GM03348 (cell line): ENCODE measurements at regions not wholly inside any gene's neighbourhood (a gene's known extent, or its start where the extent isn't known, plus 50 kb on each side); places are given as distances from the start of the nearest gene placed in this dataset.

ENCODE experiments used
- DNase-seq: peaks from one replicate; pipeline ENCODE4 v3.0.0; 2012; ENCODE audit warnings: low spot score

DNA sequence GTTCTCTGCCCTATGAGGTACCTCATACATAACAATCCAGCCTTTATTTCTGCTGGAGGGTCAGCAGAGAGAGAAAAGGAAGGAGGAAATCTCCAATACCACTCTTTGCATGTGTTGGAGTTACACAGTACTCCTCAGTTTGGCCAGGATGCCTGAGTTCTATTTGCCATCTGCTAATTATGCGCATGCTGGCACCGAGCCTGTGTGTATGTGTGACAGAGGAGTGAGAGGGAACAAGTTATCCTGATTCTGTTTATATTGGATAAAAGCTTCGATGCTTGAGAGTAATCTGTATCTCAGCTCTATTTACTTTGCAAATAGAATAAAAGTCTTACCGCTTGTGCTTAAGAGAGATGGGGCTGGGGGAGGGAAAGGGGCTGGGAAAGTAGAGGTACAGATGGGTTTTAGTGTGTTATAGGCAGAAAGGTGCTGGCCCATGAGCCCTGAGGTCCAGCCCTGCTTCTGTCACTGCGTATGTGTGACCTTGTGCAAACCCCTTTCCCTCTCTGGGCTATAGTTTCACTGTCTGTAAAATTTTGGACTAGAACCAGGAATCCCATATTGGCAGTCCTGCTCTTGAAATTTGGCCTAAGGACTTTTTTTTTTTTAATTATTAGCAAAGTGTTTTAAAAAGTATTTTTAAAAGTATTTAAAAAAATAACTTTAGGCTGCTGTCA is 54.5 kb upstream of the PLXNA2 start:
- DNase-seq = no peak

DNA sequence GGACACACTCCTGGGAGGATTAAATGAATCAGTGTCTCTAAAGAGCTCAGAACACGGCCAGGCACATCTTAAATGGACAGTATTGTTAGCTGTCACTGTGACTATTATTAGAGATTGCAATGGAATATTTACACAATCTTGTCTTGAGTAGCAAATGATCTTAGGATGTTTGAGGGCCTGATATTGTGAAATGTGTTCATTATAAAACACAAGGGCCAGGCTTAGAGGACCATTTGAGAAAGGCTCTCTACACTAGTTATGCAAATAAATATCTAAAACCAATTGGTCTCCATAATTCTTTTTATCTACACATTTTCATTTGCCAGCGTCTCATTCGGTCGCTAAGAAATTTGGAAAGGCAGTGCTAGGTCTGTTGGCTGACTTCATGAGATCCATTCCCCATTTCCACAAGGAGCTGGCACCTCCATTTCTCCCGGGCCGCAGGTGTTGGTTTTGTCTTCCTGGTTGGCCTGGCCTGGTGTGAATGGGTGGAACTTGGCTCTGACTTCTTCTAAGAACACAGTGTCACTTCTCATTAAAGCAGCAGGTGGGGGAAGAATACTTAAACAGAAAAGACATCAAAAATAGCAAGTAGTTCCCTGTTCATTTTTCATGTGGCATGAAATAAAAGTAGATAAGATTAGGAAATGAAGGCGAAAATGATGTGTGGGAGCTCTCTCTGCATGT is 56.0 kb upstream of the PLXNA2 start:
- DNase-seq = no peak

DNA sequence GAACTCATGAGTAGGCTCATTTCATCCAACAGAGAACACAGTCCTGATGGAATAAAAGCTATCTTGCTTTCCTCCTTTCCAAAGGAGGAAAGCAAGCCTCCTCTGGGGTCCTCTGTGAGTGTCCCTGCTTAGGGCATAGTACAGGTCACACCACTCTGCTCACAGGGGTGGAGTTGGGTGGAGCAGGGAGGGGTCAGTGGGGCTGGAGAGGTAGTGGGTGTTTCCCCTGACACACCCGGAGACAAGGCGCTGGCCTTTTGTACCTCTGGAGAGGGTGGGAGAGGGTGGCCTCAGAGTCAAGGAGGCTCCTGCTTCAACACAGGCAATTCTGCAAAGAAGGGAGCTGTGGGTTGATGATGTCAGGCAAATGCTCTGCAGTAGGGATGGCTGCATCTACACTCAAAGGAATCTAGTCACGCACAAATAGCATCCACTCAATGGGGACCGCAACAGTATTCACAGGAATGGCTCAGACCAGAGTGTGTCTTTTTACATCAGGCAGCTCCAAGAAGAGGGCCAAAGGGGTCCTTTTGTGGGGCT is 58.6 kb upstream of the PLXNA2 start:
- no peak for DNase-seq

DNA sequence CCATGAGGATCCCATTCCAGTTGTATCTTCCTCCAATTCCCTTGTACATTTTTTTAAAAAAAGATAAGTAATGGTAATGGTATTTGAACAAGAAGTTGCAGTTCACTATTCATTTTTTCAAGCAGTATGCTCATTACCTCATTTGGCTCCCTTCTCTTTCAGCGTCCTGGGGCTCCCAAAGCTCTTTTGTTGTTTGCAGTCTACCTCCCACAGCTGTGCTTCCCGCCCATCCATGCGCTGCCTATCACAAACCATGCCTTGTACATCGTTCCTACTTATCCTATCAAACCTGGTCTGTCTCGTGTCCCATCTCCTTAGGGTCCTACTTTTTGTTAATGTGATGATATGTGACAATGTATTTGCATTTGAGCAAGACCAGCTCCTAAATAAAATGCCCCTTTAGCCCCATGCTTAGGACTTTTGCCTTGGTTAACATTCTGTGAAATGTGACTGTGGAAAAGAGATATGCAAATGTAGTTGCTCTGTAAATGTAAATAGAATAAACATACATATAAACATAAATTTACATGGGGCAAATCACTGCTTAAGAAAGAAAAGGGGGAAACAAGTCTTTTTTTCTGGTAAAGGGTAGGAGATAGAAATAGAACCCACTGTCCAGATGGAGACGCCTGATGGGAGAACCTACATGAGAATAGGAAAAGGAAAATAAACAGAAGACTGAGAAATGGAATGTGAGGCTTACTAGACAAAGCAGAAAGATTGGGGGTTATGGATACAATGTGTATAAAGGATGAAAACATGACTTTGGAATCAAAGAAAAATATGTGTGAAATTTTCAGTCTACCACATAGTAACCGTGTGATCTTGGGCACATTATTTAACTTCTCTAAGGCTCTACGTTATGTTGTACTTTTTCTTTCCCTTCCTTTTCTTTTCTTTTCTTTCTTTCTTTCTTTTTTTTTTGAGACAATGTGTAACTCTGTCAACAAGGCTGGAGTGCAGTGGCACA is 59.8 kb upstream of the PLXNA2 start:
- no peak for DNase-seq

DNA sequence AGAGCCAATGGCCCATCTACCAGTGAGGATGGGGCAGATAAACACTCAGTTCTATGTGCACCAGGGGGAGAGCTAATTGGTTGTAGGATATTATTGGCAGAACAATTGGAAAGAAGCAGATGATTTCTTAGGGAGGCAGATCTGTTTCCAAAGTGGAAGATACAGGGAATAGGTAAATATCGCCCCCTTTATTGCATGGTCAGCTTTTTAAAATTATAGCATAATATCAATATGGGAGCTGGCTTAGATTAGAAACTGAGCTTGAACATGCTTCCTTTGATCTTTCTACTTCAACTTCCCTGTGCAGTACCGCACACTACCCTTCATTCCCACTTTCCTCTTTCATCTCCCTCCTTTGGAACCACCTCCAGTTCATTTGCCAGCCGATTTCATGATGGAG is 64.0 kb upstream of the PLXNA2 start:
- DNase-seq = no peak

DNA sequence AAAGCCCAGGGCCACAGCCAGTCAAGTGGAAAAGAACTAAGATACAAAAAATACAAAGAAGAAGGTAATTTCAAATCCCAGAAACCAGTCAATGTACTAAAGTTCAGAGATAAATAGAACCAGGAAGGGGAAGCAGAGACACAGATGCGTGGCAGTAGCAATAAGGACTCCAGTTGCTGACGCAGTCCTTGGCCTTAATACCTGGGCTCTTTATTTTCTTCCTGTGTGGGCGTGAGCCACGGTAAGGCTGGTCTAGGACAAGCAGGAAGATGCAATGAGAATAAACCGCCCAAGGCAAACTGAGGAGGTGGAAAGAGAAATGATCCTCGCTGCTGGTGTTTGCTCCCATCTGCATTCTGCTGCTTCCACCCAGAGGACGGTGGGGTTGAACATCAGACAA is 65.6 kb upstream of the PLXNA2 start:
- DNase-seq = no peak

DNA sequence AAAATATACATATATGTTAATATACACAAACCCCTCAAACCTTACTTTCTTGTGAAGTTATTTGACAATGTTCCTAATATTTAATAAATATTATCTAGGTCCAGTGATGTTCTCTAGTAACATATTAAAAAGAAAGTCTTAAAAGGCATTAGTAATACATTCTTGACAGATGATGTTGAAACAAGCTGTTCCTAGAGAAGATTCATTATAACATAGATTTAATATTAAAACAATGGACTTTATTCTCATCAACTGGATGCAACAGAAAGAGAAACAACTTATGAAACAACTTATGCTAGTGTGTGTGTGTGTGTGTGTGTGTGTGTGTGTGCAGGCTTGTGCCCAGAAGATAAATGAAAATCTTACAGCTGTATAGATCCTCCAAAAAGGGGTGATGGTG is 68.5 kb upstream of the PLXNA2 start:
- DNase-seq = no peak

DNA sequence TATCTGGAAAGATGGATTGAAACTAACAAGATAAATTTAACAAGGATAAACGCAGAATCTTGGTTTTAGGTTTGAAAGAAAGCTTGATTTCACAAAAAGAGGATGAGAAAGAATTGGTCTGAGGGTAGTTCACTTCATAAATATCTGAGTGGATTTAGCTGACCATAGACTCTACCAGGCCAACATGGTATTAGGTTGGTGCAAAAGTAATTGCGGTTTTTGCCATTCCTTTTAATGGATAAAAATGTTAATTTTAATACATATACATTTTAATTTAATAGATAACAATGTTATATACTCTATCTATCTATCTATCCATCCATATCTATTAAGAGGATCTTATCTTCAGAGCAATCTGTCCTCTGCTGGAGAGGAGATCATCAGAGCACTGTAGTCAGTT is 70.2 kb upstream of the PLXNA2 start:
- DNase-seq = no peak

DNA sequence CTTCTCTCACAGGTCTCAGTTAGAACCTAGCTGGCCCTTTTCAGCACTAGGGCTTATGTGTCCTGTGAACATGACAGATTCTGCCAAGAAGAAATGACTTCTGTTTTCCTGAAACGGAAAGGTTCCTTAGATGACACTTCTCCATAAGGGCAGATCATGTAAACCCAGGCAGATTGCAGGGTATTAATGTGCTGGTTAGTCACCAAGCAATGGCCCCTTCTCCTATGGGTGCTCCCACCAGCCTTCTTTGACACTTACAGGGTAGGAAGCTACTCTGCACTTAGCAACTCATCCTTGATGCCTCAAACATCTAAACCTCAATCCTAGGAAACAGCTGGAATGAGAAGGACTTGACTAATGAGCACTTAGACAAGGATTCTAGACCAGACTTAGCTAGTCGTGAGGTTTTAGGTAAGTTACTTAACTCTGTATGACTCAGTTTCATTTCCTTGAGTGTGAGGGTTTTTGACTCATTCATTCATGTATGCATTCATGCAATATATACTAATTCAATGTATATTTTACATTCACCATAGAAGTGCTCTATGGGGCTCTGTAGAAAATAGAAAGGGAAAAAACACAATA is 74.1 kb upstream of the PLXNA2 start:
- DNase-seq = no peak

DNA sequence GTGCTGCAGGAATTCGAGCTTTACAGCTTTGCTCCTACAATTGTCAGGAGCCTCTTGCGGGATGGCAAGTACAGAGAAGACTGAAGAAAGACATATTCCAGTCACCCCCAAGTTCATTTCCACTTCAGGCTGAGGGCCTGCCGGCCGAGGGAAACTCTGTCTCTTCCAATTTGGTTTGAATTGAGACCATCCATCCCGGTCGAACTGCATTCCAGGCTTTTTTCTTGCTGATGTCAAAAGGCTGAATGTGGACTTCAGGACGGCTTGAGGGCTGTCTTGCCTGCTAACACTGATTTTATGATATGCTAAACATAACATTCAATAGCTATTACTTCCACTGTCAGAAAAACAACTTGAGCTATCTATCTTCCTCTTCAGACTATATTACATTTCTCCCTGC is 79.8 kb upstream of the PLXNA2 start:
- no peak for DNase-seq

DNA sequence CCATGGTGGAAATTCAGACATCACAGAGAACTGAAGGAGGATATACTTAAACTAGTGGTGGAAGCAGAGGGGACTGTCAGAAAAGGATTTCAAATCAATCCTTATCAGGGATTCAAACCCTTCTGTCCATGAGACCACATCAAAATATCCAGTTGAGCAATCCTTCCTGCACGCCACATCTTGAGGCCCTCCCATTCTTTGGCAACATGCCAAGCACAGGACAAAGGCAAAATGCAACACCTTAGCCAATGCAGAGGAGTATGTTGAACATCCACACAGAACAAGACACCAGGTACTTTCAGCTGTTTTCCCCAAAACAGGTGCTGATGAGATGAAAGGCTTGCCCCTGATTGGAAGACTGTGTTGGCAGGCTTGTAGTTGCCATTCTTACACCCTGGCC is 81.8 kb upstream of the PLXNA2 start:
- DNase-seq = no peak

DNA sequence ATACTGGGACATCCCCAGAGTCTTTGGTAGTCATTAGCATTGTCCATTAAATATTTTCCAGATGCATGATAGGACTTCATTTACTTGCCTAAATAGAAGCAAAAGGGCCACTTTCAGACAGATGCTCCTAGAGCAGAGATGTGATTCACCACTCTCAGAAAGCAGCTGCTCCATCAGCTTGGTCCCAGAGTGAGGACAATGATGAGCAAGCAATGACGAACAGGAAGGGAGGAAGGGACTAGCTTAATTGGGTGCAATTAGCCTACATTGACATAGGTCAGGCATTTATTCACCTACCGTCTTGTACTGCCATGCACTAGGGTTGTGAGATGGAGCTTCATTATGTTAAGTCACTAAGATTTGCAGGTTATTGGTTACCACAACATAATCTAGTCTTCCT is 85.1 kb upstream of the PLXNA2 start:
- no peak for DNase-seq

DNA sequence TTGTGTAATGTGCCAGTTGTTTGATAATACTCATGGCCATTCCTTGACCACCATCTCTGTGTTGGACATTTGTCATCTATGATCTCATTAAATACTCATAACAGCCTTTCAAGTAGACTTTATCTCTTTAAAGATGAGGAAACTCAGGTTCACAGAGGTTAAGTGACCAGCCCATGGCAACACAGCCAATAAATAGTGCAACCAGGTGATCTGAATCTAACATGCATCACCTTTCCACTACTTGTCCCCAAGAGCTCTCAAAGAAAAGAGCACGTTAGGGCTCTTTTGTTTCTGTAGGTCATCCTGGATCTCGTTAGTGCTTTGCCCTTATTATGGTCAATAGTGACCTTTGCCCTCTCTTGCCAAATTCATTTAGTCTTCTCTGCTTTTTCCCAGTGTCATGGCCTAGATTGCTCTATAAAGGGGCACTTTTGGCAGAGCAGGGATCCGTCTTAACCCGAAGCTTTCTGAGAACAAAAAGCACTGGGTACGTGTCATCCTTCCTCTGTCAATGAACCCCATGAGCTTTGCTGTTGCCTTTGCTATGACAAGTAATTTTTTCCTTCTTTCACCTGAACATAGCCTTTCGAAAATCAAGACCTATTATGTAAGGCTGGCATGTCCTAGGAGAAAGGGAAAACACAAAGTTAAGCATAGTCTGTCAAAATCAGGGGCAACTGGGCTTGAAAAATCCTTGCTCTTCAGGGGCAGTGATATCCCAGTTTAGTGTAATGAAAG is 88.0 kb upstream of the PLXNA2 start:
- no peak for DNase-seq

DNA sequence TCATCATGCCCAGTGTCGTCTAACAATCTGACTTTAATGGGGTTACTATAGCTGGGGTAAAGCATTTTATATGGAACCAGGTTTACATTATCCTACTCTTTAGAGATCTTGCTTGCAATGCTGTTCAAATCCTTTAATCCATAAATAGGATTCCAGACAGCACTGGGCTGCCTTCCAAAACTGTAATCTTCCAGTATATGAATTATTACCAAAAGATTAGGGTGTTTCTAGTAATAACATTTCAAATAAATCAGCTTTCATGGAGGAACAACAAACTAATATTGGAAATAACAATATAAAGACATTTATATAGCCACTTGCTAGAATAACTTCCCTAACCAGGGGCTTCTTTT is 88.6 kb upstream of the PLXNA2 start:
- DNase-seq = no peak

DNA sequence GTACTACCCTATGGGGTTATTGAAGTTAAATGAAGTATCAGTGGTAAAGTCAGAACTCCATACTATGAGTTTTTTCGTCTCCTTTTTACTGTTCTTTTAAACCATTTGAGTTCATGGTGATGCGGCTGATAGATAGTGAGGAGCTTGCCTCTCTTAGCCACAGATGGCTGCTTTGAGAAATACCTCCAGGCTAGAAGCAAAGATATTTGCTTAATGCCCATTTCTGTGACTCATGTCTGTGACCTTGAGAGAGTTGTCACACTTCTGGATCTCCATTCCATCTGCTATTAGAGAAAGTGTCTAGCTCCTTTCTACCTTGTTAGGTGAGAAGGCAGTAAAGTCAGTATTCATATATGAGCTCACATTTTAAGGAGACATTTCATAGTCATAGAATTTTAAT is 89.5 kb upstream of the PLXNA2 start:
- no peak for DNase-seq

DNA sequence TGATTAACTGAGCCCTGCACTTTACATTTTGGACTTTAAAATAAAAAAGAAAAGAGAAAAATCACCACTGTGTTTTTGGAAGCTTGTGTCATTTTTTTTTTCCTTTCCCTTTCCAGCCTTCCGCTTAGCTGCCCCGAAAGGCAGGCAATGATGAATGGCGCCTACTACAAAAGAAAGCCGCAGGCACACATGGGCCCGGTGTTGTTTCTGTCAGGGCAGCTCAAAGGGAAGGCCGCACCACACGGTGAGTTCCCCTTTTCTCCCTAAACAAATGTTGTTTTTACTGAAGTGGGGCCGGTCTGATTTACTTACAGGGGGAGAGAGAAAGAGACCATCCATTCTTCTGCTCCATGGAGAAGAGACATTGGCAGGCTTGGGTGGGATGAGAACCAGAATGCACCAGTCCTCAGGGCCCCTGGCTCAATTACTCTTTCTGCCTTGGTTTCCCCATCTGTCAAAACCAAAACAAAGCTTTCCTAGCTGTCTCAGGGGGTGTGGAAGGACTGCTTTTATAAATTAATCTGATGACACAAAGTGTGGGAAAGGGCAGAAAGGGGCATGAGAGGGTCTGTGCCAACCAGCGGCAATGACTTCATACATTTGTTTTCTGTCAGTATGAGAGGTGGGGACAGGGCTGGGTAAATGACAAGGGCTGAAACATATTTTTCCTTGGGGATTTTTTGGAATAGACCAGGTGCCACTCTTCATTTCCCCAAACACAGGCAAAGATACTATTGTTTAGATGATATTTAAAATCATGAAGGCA is 91.4 kb upstream of the PLXNA2 start:
- no peak for DNase-seq

DNA sequence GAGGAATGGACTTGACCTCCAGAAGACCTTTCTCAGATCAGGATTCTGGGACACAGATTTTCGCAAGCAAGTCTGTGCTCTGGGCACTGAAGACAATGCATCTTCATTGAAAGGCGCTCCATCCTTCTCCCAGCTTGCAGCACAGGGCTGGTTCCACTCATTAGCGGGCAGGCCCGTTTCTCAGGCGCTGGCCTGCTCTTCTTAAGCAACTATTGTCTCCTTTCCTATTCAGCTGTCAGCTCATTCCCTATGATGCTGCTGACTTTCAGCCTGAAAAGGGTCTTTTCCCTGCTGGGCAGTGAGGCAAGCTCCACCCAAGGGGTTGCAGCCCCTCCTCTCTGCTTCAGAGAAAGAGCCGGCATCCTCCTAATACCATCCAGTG is 91.9 kb upstream of the PLXNA2 start:
- DNase-seq = no peak

DNA sequence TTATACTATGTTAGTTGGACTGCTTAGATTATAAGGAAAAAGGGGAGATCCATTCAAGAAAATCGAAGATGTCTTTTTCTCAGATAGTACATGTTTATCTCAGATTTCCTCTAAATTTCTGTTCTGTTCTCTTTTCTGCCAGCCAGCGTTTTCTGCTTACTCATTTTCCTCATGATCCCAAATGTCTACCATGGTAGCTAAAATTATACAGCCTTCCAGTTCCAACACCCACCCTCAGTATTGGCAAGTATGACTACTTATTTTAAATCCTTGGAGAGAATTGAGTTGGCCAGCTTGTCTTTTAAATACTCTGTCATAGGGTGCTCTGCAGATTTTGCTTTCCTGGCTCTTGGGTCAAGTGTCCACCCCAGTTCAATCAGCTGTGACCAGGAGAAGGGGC is 95.7 kb upstream of the PLXNA2 start:
- DNase-seq = no peak

DNA sequence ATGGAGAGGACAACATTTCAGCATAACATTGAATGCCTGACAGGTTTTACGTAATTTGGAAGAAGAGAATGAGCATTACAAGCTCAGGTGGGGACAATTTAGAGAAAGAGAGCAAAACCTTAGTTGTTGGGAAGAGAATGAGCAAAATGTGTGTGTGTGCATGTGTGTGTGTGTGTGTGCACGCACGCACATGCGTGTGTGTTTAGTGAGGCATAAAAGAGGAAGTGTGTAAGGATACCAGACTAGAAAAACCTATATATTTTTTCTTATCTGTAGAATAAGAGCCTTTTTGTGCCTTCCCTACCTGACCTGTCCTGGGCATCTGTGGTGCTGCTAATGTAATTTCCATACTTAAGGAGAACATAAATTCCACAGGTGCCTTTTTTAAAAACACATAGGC is 99.0 kb upstream of the PLXNA2 start:
- DNase-seq = no peak

DNA sequence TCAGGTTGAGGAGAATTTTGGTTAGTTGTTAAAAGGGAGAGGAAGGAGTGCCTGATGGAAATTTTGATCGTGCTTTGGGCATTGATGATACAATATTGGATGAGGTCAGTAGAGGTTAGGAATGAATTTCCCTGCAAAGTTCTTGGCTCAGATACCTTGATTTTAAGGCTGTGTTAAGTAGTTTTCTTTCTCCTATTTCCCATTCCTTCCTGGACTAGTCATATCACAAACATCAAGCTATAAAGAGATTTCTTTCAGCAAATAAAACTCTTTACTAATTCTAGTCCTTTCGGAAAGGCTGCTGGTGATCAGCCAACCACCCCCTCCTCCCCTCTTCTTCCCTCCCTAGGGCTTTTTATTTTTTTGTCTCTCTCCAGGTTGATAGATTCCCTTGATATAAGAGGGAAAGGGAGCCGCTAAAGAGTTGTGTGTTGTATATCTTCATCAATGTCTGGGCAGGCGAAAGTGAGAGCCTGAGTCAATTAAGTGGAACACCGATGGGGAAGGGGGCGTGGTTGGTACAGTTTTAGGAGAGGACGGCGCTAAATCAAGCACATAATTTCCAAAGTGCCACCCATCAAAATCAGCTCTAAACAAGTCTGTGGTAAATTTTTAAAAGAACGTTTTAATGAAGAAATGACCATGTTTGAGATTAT is 100.1 kb upstream of the PLXNA2 start:
- DNase-seq = no peak
